SU-DHL-6 (cell line): ENCODE measurements at regions not wholly inside any gene's neighbourhood (a gene's known extent, or its start where the extent isn't known, plus 50 kb on each side); places are given as distances from the start of the nearest gene placed in this dataset.

Experiments
- H2AFZ ChIP-seq: fragments of 200-600 bp; sonication (generic); 2 replicates; pipeline ENCODE4 v1.6.1; 2014; ENCODE audit warnings: low read depth, mild to moderate bottlenecking, moderate library complexity, mixed read lengths, antibody characterized with exemption, low read length; ENCODE audit not compliant: severe bottlenecking
- H3F3A ChIP-seq: fragments of 200-600 bp; shearing (Covaris generic); 2 replicates; pipeline ENCODE4 v1.6.0; 2016; ENCODE audit warnings: antibody characterized with exemption, mild to moderate bottlenecking; ENCODE audit not compliant: insufficient read depth
- H3K27ac ChIP-seq: fragments of 200-600 bp; sonication (generic); 2 replicates; pipeline ENCODE4 v1.5.1; 2016; ENCODE audit warnings: low read depth, mild to moderate bottlenecking, low read length, moderate library complexity, mixed read lengths
- H3K27me3 ChIP-seq: fragments of 200-600 bp; sonication (generic), shearing (Covaris generic); 2 replicates; pipeline ENCODE4 v1.6.0; 2014; ENCODE audit warnings: mild to moderate bottlenecking, low read length
- H3K36me3 ChIP-seq: fragments of 200-600 bp; sonication (generic); 2 replicates; pipeline ENCODE4 v1.6.1; 2014; ENCODE audit warnings: mild to moderate bottlenecking, low read length, mixed read lengths
- H3K4me2 ChIP-seq: fragments of 300-600, 200-600 bp; shearing (Covaris generic), sonication (generic); 2 replicates; pipeline ENCODE4 v1.6.0; 2014; ENCODE audit warnings: low read length, low read depth, mild to moderate bottlenecking; ENCODE audit not compliant: poor library complexity, severe bottlenecking
- H3K4me3 ChIP-seq: fragments of 200-600 bp; sonication (generic); 2 replicates; pipeline ENCODE4 v1.5.1; 2014; ENCODE audit warnings: antibody characterized with exemption, low read length, mild to moderate bottlenecking, mixed read lengths; ENCODE audit not compliant: insufficient read depth, poor library complexity, severe bottlenecking
- H3K79me2 ChIP-seq: fragments of 200-600 bp; sonication (generic); 2 replicates; pipeline ENCODE4 v1.6.1; 2014; ENCODE audit warnings: mild to moderate bottlenecking, low read length, moderate library complexity; ENCODE audit not compliant: insufficient read depth
- H3K9ac ChIP-seq: fragments of 200-600 bp; sonication (generic); 2 replicates; pipeline ENCODE4 v1.7.0; 2014; ENCODE audit warnings: mild to moderate bottlenecking, low read length
- H3K9me2 ChIP-seq: fragments of 200-600 bp; sonication (generic); replicated peaks from 2 replicates; pipeline ENCODE4 v1.6.1; 2014; ENCODE audit warnings: low read length; ENCODE audit not compliant: insufficient read depth
- H3K9me3 ChIP-seq: fragments of 200-600 bp; sonication (generic); 2 replicates; pipeline ENCODE4 v1.6.1; 2014; ENCODE audit warnings: low read length, mixed read lengths; ENCODE audit not compliant: insufficient read depth
- H4K20me1 ChIP-seq: fragments of 200-600 bp; sonication (generic); 2 replicates; pipeline ENCODE4 v1.6.1; 2014; ENCODE audit warnings: low read depth, mild to moderate bottlenecking, antibody characterized with exemption, low read length, moderate library complexity, mixed read lengths
- CTCF ChIP-seq: fragments of 200-600 bp; sonication (generic); IDR thresholded peaks from one replicate; pipeline ENCODE4 v1.5.1; 2017; ENCODE audit warnings: antibody characterized with exemption, mild to moderate bottlenecking, low read length, moderate library complexity; ENCODE audit not compliant: insufficient read depth, poor library complexity, severe bottlenecking
- EZH2phosphoT487 ChIP-seq: fragments of 200-600 bp; sonication (generic), shearing (Covaris generic); conservative IDR thresholded peaks from 2 replicates; pipeline ENCODE4 v1.6.1; 2018; ENCODE audit warnings: mild to moderate bottlenecking, antibody characterized with exemption, low read length, moderate library complexity, mixed read lengths

DNA sequence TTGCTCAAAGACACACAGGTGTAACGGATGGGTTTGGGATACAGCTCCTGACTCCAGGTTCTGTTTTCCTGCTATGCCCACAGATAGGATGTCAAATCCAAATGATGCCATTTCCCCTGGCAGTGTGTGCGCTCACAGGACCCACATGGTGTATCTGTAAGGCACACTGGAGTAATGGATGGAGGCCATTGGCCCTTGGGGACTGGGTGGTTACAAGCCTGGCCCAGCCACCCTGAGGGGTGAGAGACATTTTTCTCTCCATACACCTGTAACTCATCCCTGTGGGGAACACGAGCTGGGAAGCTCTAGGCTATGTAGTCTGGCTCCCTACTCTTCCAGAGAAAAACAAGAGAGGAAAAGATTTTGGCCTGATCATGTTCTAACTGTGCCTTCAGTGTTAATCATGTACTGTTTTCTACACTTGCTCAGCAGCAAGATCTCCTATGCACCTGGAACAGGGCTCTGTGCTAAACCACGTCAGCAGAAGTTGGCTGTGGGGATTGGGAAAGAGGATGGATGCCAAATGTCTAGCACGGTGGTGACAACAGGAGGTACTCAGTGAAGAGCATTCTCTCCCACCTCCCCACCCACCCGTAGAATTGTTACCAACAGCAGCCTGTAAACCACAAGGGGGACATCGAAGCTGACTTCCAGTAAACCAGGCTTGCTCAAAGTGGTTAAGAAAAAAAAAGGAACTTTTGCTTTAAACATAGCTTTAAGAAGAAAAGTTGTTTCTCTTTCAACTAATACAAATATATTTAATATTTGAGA is 237.0 kb downstream of the LACC1 start:
- Histone ChIP-seq H3K4me2 (peak overlapping the region; percentile 24), H3K4me3 (no peak overlapping the region), H3F3A (no peaks in the 10 kb centered on the region), H3K9me2 (no peaks in the 10 kb centered on the region), H3K79me2 (no peaks in the 10 kb centered on the region), H4K20me1 (no peaks in the 10 kb centered on the region), H3K27ac (no peak overlapping the region), H3K36me3 (no peaks in the 10 kb centered on the region), H2AFZ (no peak overlapping the region), H3K27me3 (no peaks in the 10 kb centered on the region), H3K9me3 (no peaks in the 10 kb centered on the region), H3K9ac (no peak overlapping the region)
- TF ChIP-seq CTCF (no peak), EZH2phosphoT487 (no peak)

DNA sequence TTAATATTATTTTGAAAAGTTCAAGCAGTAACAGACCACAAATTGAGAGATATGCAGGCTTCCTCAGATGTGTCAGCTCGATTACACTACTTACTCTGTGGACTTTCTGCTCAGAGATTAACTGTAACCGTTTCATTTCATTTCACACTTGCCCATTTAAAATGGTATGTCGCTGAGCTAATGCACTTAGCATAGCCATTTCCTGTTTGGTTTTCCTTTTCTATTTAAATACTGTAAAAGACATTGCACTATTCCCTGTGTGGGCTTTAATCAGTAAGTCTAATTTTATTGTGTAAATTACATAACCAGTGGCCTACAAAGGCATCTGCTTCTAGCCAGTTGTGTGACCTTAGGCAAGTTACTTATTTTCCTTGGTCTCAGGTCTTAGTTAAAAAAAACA is 237.6 kb downstream of the LACC1 start:
- Histone ChIP-seq H3K9ac (no peak overlapping the region), H3K4me3 (no peak overlapping the region)

DNA sequence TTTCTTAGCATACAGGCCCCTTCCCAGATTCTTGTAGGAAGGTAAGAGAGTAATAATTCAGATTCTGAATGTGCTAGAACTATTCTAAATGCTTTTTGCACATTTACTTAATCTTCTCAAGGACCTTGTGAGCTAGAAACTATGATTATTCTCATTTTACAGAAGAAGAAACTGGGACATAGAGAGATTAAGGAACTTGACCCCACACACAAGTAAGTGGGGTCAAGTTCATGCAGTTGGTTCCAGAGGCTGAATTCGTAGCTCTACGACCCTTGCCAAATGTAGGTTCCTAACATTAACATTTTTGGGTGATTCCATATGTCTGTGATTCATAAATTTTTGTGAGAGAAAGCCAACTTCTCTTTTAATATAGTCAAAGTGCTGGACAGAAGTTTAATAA is 238.1 kb downstream of the LACC1 start:
- no peaks in the 10 kb centered on the region for H4K20me1 ChIP-seq
- H3K27me3 ChIP-seq = no peaks in the 10 kb centered on the region
- no peak overlapping the region for H3K9ac ChIP-seq
- no peaks in the 10 kb centered on the region for H3K9me3 ChIP-seq
- H3K9me2 ChIP-seq = no peaks in the 10 kb centered on the region
- H3K27ac ChIP-seq = no peak overlapping the region
- H2AFZ ChIP-seq = no peak overlapping the region
- H3K79me2 ChIP-seq = no peaks in the 10 kb centered on the region
- no peaks in the 10 kb centered on the region for H3K36me3 ChIP-seq
- H3K4me2 ChIP-seq = peak overlapping the region; percentile 24
- no peak overlapping the region for H3K4me3 ChIP-seq
- TF ChIP-seq EZH2phosphoT487 = no peak
- no peak for TF ChIP-seq CTCF
- no peaks in the 10 kb centered on the region for H3F3A ChIP-seq

More for the DNA sequence above, 237.6 kb downstream of the LACC1 start:
- H3F3A ChIP-seq = no peaks in the 10 kb centered on the region
- TF ChIP-seq CTCF (no peak), EZH2phosphoT487 (no peak)
- no peak overlapping the region for H3K27ac ChIP-seq
- no peaks in the 10 kb centered on the region for H3K79me2 ChIP-seq
- H4K20me1 ChIP-seq = no peaks in the 10 kb centered on the region
- H2AFZ ChIP-seq = no peak overlapping the region
- no peaks in the 10 kb centered on the region for H3K9me2 ChIP-seq
- H3K4me2 ChIP-seq = peak overlapping the region; percentile 24
- no peaks in the 10 kb centered on the region for H3K27me3 ChIP-seq
- H3K36me3 ChIP-seq = no peaks in the 10 kb centered on the region
- no peaks in the 10 kb centered on the region for H3K9me3 ChIP-seq
